ENCODE measurements at regions not wholly inside any gene's neighbourhood (a gene's known extent, or its start where the extent isn't known, plus 50 kb on each side); places are given as distances from the start of the nearest gene placed in this dataset.
"Not testable (repeated sequence)": the region's sequence is repeated elsewhere in the genome, so short reads cannot be mapped to it uniquely, and the experiment has no call there.

DNA sequence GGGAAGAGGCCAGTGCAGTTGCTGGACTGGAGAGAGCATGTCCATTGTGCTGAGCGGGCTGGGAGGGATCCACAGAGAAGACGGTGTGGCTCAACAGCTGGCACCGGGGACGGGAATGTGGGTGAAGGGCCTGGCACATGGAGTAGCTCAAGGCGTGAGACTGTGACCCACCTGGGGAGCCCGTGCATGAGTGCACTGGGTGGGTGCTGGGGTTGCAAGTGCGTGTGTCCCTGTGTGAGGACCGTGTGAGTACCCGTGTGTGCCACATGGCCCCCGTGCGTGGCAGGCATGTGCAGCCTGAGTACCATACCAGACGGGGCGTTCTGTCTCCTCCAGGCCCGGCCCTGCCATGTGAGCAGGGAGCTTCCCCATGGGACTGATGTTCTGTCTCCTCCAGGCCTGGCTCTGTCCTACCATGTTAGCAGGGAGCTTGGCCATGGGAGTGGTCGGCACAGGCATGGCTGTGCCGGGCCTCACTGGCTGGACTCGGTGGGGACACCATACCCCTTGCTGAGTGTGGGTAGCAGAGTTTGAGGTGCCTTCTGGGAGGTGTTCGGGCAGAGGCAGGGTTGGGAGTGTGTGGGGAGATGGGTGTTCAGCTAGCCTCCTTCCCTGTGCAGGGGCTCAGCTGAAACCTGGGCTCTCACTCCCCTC lies 234.4 kb downstream of the TMEM121 start:
- H3K27ac ChIP-seq: no peak overlapping the region
- TF ChIP-seq ZFX (IDR thresholded peaks at IDR 0.05; ENCODE audit: borderline replicate concordance): no peak
- TF ChIP-seq, protein P1, sequence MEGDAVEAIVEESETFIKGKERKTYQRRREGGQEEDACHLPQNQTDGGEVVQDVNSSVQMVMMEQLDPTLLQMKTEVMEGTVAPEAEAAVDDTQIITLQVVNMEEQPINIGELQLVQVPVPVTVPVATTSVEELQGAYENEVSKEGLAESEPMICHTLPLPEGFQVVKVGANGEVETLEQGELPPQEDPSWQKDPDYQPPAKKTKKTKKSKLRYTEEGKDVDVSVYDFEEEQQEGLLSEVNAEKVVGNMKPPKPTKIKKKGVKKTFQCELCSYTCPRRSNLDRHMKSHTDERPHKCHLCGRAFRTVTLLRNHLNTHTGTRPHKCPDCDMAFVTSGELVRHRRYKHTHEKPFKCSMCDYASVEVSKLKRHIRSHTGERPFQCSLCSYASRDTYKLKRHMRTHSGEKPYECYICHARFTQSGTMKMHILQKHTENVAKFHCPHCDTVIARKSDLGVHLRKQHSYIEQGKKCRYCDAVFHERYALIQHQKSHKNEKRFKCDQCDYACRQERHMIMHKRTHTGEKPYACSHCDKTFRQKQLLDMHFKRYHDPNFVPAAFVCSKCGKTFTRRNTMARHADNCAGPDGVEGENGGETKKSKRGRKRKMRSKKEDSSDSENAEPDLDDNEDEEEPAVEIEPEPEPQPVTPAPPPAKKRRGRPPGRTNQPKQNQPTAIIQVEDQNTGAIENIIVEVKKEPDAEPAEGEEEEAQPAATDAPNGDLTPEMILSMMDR (IDR thresholded peaks at IDR 0.05): no peak

DNA sequence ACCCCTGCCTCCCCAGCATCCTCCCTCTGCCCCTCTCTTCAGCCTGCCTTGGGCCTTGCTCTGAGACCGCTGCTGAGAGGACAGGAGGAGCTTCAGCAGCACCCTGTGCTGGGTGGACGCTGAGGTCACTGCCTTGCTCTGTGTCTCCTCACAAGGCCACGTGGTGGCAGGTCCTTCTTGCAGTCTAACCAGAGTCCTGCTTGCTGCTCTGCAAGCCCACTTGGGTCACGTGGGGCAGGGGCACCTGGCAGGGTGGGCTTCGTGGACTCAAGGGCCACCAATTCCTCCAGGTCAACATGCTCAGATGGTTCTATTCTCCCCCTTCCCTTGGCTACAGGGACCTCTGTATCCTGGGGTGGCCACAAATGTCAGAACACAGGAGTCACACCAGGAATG lies 235.0 kb downstream of the TMEM121 start:
- H3K27ac ChIP-seq: not testable (repeated sequence)

DNA sequence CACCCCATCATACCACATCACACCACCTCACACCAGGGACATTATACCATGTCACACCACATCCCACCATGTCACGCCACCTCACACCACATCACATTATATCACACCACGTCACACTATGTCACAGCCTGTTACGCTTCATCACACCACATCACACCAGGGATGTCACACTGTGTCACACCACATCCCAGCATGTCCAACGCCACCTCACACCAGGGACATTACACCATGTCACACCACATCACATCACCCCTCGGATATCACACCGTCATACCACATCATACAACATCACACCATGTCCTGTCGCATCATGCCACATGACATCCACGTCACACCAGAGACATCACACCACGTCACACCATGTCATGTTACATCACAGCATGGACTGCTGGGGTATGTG lies 235.5 kb downstream of the TMEM121 start:
- no peak overlapping the region for H3K27ac ChIP-seq
- TF ChIP-seq, protein P1 (IDR thresholded peaks at IDR 0.05): no peak
- no peak for TF ChIP-seq ZFX (IDR thresholded peaks at IDR 0.05; ENCODE audit: borderline replicate concordance)

DNA sequence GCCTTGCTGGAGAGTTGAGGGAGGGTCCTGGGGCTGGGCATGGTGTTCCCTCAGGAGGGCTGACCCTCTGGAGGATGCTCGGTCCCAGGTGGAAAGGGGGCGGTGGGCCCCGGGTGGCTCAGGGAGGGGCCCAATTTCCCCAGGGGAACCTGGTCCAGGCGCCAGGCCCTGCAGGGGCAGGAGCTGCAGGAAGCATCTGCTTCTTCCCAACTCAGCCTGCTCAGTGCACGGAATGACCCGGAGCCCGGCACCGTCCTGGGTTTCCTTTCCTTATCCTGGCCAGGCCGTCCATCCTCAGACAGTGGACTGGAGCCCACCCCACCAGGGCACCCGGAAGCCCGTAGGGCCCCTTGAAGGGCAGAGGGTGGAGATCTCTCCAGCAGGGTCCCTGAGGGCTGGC lies 235.9 kb downstream of the TMEM121 start:
- not testable (repeated sequence) for H3K27ac ChIP-seq

DNA sequence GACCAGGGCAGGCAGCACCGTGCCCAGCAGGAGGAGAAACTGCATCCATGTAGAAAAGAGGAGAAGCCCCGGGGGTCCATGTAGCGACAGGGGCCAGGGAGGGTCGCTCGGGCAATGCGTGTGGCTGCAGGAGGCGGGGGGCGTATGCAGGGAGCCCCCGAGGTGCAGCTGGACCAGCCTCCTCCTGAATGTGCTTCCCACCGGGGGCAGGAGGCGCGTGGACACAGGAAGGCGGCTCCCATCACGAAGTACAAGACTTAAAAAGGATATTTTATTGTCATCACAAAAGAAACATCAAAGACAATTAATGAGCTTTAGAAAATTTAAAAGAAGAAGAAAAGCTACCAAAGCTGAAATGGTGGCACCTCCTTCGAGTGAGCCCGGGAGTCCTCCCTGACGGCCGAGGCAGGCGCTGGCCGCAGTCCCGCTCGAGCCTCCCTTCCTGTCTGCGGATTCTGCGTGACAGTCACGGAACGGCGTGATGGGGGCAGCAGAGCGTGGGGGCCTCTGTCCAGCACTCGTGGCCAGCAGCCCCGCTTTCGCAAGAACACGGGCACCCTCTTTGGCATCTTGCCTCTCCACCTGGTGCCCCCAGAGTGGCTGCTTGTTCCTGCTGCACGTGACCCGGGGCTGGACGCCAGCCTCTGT lies 238.0 kb downstream of the TMEM121 start:
- not testable (repeated sequence) for H3K27ac ChIP-seq

DNA sequence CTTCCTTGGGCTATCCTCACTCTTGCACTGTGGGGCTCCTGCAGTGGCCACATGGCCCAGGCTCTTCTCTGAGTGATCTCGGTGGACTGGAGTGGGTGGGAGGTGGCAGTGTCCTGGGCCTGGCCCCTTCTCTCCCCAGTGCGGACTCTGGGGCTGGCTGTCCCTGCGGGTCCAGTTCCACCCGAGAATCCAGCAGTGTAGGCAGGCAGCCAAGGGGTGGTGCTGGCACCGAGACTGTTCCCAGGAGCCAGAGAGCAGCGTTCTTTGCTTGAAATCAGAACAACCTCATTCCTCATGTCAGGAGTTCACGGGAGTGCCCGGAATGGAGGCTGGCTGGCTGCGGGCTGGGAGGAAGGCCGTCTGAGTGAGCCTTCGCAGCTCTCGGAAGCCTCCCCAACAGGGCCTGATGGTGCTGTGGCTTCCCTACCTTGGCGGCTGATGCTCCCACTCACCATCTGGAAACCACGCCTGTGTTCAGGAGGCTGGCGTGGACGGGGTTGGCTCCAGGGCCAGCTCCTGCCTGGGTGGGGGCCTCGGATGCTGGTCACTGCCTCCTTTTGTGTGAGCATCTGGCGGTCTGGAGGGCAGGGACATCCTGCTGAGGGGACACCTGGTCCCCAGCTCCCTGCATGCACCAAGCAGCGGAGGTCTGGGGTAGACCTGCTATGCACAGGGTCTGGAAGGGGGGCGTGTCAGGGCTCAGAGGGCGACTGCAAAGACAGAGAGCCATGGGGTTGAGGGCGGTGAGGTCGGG lies 238.9 kb downstream of the TMEM121 start:
- H3K27ac ChIP-seq: not testable (repeated sequence)

DNA sequence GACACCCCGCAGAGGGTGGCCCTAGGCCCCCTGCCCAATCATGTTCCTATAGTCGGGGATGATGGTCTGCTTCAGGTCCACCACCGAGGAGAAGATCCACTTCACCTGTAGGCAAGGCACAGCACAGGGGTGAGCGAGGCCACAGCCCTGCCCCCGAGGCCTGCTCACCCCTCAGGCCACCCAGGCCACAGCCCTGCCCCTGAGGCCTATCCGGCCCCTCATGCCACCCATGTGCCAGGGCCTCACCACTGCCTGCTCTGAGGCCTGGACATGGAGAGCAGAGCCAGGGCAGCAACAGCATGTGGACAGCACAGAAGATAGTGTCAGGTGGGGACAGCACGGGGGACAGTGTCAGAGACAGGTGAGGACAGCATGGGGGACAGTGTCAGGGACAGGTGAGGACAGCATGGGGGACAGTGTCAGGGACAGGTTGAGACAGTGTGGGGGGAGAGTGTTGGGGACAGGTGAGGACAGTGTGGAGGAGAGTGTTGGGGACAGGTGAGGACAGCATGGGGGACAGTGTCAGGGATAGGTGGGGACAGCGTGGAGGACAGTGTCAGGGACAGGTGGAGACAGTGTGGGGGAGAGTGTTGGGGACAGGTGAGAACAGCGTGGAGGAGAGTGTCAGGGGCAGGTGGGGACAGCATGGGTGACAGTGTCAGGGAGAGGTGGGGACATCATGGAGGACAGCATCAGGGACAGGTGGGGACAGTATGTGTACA lies 239.7 kb downstream of the TMEM121 start:
- TF ChIP-seq ZFX (IDR thresholded peaks at IDR 0.05; ENCODE audit: borderline replicate concordance): no peak
- TF ChIP-seq, protein P1 (IDR thresholded peaks at IDR 0.05): no peak
- no peak overlapping the region for H3K27ac ChIP-seq

DNA sequence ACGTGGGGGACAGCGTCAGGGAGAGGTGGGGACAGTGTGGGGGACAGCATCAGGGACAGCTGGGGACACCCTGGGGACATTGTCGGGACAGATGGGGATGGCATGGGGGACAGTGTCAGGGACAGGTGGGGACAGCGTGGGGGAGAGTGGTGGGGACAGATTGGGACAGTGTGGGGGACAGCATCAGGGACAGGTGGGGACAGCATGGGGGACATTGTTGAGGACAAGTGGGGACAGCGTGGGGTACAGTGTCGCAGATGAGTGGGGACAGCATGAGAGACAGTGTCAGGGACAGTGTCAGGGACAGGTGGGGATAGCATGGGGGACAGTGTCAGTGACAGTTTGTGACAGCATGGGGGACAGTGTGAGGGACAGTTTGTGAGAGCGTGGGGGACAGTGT lies 240.9 kb downstream of the TMEM121 start:
- no peak for TF ChIP-seq ZFX (IDR thresholded peaks at IDR 0.05; ENCODE audit: borderline replicate concordance)
- TF ChIP-seq, protein P1 (IDR thresholded peaks at IDR 0.05): no peak
- no peak overlapping the region for H3K27ac ChIP-seq

DNA sequence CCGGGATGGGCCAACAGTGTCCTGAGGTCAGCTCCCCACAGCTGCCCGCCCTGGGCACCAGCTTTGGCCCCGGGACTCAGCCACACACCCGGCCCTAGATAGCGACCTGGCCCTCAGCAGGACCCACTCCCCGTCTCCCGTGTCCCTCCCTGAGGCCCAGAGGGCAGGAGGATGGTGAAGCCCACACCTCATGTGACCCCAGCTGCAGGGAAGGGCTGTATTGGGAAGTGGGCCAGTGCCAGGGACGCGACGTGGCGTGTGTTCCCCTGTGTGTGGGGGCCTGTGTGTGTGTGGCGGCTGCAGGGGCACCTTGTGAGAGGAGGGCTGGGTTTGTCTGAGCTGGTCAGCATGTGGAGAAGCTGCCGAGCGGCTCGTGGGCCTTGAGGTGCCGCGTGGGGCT lies 241.7 kb downstream of the TMEM121 start:
- H3K27ac ChIP-seq: not testable (repeated sequence)

DNA sequence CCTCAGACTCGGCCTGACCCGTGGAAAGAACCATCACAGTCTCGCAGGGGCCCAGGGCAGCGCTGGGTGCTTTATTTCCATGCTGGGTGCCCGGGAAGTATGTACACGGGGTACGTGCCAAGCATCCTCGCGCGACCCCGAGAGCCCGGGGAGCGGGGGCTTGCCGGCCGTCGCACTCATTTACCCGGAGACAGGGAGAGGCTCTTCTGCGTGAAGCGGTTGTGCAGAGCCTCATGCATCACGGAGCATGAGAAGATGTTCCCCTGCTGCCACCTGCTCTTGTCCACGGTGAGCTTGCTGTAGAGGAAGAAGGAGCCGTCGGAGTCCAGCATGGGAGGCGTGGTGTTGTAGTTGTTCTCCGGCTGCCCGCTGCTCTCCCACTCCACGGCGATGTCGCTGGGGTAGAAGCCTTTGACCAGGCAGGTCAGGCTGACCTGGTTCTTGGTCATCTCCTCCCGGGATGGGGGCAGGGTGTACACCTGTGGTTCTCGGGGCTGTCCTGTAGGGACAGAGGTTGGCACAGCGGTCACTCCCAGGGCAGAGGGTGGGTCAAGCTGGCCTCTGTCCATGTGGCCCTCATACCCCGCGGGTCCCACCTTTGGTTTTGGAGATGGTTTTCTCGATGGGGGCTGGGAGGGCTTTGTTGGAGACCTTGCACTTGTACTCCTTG lies 242.8 kb downstream of the TMEM121 start:
- not testable (repeated sequence) for H3K27ac ChIP-seq

DNA sequence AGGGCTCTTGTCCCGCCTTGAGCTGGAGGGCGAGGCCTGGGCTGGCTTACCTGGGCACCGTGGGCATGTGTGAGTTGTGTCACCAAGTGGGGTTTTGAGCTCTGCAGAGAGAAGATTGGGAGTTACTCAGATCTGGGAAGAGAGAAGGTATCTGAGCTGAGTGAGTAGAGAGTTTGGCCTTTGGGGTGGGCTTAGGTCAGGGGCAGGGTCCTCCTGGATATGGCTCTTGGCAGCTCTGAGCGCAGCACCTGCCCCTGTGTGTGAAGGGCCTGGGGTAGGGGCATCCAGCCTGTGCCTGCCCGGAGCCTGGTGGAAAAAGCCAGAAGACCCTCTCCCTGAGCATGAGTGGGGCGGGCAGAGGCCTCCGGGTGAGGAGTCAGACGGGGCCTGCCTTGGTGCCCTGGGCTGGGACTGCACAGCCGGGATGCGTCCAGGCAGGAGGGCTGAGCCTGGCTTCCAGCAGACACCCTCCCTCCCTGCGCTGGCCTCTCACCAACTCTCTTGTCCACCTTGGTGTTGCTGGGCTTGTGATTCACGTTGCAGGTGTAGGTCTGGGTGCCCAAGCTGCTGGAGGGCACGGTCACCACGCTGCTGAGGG lies 244.3 kb downstream of the TMEM121 start:
- not testable (repeated sequence) for H3K27ac ChIP-seq

DNA sequence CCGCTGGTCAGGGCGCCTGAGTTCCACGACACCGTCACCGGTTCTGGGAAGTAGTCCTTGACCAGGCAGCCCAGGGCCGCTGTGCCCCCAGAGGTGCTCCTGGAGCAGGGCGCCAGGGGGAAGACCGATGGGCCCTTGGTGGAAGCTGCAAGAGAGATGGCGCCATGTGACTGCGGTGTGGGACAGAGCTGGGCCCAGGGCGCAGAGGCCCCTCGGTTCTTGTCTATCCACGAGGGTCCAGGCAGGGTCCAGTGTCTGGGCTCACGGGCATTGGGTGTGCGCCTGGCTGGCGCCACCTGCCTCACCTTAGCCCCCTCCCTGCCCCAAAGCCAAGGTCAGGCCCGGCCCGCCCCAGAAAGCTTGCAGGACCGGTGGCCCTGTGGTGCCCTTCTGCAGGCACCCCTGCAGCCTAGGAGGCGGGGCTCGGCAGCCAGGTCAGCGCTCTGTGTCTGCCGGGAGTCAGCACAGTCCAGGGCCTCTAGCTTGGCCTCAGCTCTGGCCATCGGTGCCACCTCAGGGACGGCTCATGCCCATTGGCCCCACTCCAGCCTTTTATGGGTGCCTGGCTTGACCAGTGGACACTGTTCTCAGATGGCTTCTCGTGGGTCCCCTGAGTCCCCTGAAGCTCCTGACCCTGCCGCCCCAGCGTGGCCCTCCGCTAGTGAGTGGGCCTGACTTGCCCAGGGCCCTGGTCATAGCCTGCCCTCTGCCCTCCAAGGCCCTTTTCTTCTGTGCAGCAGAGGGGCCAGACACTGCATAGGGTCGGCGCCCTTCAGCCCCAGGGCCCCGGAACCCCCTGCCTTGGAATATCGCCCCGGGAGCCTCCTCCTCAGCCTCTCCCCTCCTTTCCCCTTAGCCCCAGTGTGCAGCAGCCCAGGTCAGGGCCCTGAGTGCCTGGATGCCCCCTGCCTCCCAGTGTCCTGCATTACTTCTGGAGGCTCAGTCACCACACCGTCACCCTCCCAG lies 245.2 kb downstream of the TMEM121 start:
- not testable (repeated sequence) for H3K27ac ChIP-seq

DNA sequence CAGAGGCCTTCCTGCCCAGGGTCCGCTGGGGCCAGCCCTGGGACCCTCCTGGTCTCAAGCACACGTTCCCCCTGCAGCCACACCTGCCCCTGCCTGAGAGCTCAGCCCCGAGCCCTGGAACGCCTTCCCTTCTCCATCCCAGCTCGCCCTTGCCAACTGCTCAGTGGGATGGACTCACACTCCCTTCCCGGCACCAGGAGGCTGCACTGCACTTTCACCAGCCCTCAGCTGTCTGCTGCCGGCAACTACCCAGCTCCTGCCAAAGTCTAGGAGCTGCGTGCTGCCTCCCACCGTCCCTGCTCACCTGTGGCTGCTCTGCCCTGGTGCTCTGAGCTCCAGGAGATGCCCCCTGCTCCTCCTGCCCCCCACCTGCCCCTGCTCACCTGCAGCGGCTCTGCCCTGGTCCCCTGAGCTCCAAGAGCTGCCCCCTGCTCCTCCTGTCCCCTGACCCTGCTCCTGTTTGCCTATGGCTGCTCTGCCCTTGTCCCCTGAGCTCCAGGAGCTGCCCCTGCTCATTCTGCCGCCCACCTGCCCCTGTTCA lies 246.4 kb downstream of the TMEM121 start:
- not testable (repeated sequence) for H3K27ac ChIP-seq

All from 22Rv1 (cell line).